B cell (primary cell): ENCODE measurements at regions not wholly inside any gene's neighbourhood (a gene's known extent, or its start where the extent isn't known, plus 50 kb on each side); places are given as distances from the start of the nearest gene placed in this dataset.

Source experiments
- ATAC-seq: fragments of 200-7000 bp; cut with Tn5 transposase; one replicate; pipeline ENCODE4 v1.10.0; 2021; ENCODE audit warnings: low read depth, mild to moderate bottlenecking, moderate number of reproducible peaks, moderate library complexity
- CTCF ChIA-PET: fragments of 350-600 bp; sonication (Branson Sonifier 250); formaldehyde crosslinking; loops from one replicate; lab custom pipeline; 2021; ENCODE audit warnings: antibody characterized with exemption, inconsistent platforms; lab: Charles Lee
- POLR2A ChIA-PET: fragments of 350-600 bp; sonication (Branson Sonifier 250); formaldehyde crosslinking; loops from one replicate; lab custom pipeline; 2021; ENCODE audit warnings: antibody characterized with exemption; lab: Charles Lee
- DNase-seq: peaks from one replicate; pipeline ENCODE4 v3.0.0; 2013
- H2AFZ ChIP-seq: 2 replicates; pipeline ENCODE4 v1.6.1; 2012; ENCODE audit warnings: mild to moderate bottlenecking, low read depth, low read length; ENCODE audit not compliant: insufficient read depth, poor library complexity, severe bottlenecking
- H3K27ac ChIP-seq, 2 donors: 1 replicate in 1 of 2; 2 replicates in 1 of 2; pipeline ENCODE4 v1.5.1; 2012 to 2013; ENCODE audit warnings: low read length in 2 of 2, mild to moderate bottlenecking in 2 of 2, moderate library complexity in 1 of 2
- H3K27me3 ChIP-seq, 4 experiments: fragments of 200-600 bp in 1 of 4; sonication (generic) in 1 of 4; replicated peaks in 1 of 4; 1 replicate in 2 of 4; 2 replicates in 2 of 4; pipeline versions ENCODE4 v1.6.1 to v1.7.0; 2013 to 2016; ENCODE audit warnings: low read length in 3 of 4, mild to moderate bottlenecking in 2 of 4, mixed read lengths in 1 of 4, moderate library complexity in 1 of 4; ENCODE audit not compliant: insufficient read depth in 4 of 4, control insufficient read depth in 3 of 4; ENCODE audit errors: control extremely low read depth in 1 of 4
- H3K36me3 ChIP-seq, 2 experiments: replicated peaks in 1 of 2; 1 replicate in 1 of 2; 2 replicates in 1 of 2; pipeline versions ENCODE4 v1.6.1 to v1.7.1; 2013; ENCODE audit warnings: low read length in 1 of 2; ENCODE audit not compliant: insufficient read depth in 2 of 2, control insufficient read depth in 1 of 2; ENCODE audit errors: control extremely low read depth in 1 of 2, extremely low read depth in 1 of 2
- H3K4me1 ChIP-seq, 2 donors: fragments of 200-600 bp in 1 of 2; sonication (generic) in 1 of 2; 1 replicate in 1 of 2; 2 replicates in 1 of 2; pipeline versions ENCODE4 v1.5.1 to v1.6.1; 2013 to 2017; ENCODE audit warnings: low read length in 2 of 2; ENCODE audit not compliant: control insufficient read depth in 2 of 2, insufficient read depth in 2 of 2
- H3K4me2 ChIP-seq: replicated peaks from 2 replicates; pipeline ENCODE3; 2012; ENCODE audit warnings: mild to moderate bottlenecking, low read depth, low read length; ENCODE audit not compliant: poor library complexity, severe bottlenecking
- H3K4me3 ChIP-seq, 5 experiments: fragments of 200-600 bp in 1 of 5; sonication (generic) in 1 of 5; 1 replicate in 3 of 5; 2 replicates in 2 of 5; pipeline versions ENCODE4 v1.5.1 to v1.7.0; 2011 to 2016; ENCODE audit warnings: low read length in 4 of 5, mild to moderate bottlenecking in 4 of 5, low read depth in 2 of 5, control low read depth in 1 of 5, moderate library complexity in 1 of 5; ENCODE audit not compliant: insufficient read depth in 1 of 5; ENCODE audit errors: control extremely low read depth in 1 of 5, extremely low read depth in 1 of 5
- H3K79me2 ChIP-seq: fragments of 200-600 bp; sonication (generic); one replicate; pipeline ENCODE4 v1.6.0; 2016; ENCODE audit warnings: low read length; ENCODE audit not compliant: control insufficient read depth, insufficient read depth
- H3K9ac ChIP-seq: fragments of 200-600 bp; sonication (generic); 2 replicates; pipeline ENCODE4 v1.6.1; 2017; ENCODE audit warnings: mild to moderate bottlenecking, low read length, moderate library complexity
- H3K9me3 ChIP-seq, 3 donors: one replicate each; pipeline versions ENCODE4 v1.6.1 to v1.7.1; 2013; ENCODE audit warnings: low read length in 2 of 3; ENCODE audit not compliant: control insufficient read depth in 2 of 3, insufficient read depth in 1 of 3; ENCODE audit errors: control extremely low read depth in 1 of 3
- H4K20me1 ChIP-seq: 2 replicates; pipeline ENCODE4 v1.6.0; 2012; ENCODE audit warnings: mild to moderate bottlenecking, low read length; ENCODE audit not compliant: insufficient read depth, control insufficient read depth, poor library complexity, severe bottlenecking
- H3K27ac Mint-ChIP-seq: one replicate; pipeline ENCODE4 v1.8.0; 2021; ENCODE audit warnings: mixed read lengths
- H3K27me3 Mint-ChIP-seq: one replicate; pipeline ENCODE4 v1.8.0; 2021; ENCODE audit warnings: mixed read lengths
- H3K4me1 Mint-ChIP-seq: one replicate; pipeline ENCODE4 v1.8.0; 2021; ENCODE audit warnings: mixed read lengths
- H3K4me3 Mint-ChIP-seq: one replicate; pipeline ENCODE4 v1.8.0; 2021; ENCODE audit warnings: mixed read lengths
- H3K9me3 Mint-ChIP-seq: one replicate; pipeline ENCODE4 v1.8.0; 2022; ENCODE audit warnings: mixed read lengths; ENCODE audit not compliant: insufficient read depth
- CTCF ChIP-seq: fragments of 200-600 bp; IDR thresholded peaks from one replicate; pipeline ENCODE4 v1.8.0; 2022; ENCODE audit warnings: antibody characterized with exemption, mild to moderate bottlenecking
- EZH2 ChIP-seq: IDR thresholded peaks from 2 replicates; pipeline ENCODE4 v1.6.1; 2012; ENCODE audit warnings: borderline replicate concordance, low read depth, mild to moderate bottlenecking, moderate library complexity, low read length; ENCODE audit not compliant: insufficient read depth, poor library complexity, severe bottlenecking
- WGBS: methylation state at CpG from one replicate; pipeline ENCODE4 v1.1.5; 2013; ENCODE audit warnings: missing lambda C conversion rate; ENCODE audit not compliant: insufficient coverage; 5-methylcytosine and 5-hydroxymethylcytosine counted together
- intact Hi-C: fragments of 100-400 bp; cut with micrococcal nuclease; formaldehyde crosslinking; loops from one replicate; pipeline ENCODE4 v1.10.0; 2022

DNA sequence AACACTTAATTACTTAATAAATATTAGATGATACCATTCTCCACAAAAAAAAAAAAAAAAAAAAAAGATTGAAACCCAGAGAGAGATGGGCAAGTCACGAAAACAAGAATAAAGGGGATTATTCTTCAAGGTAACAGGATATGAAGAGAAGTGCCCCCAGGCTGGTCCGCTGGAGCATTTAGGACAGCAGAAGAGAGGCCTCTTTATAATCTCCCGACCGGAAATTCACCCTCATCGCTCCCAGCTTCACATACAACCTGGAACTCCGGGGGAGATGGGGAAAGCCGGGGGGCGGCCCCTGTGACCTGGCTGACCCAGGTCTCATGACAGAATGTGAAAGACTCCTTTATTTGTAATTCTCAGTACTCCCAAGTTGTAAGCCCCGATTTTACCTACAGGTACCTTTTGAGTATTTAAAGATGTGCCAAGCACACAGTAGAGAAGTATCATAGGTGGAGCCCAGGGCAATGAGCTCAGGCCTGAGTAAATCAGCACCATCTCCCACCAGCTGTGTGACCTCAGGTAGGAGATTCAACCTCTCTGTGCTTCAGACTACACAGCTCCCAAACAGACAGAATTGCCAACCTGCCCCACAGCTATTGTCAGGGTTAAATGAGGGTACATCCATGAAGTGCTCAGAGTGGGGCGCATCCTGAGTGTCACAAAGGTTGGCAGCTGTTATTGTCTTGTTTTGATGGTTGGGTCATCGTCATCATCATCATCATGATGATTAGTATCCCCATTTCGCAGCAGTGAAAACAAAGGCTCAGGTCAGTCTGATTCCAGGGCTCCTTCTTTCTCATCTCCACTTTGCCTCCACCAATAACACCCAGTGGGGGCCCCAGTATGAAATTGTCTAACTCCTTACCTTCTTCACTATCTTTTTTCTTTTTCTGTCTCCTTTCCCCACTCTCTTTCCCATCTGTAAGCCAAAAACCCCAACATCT lies 148.4 kb downstream of the PSMG1 start:
- H3K9me3 ChIP-seq = no peaks in the 10 kb centered on the region
- Mint-ChIP-seq H3K27ac (no peak overlapping the region), H3K4me1 (no peaks in the 10 kb centered on the region), H3K9me3 (no peaks in the 10 kb centered on the region), H3K4me3 (no peak overlapping the region), H3K27me3 (peaks cover 24% of the 10 kb centered on the region)
- intact Hi-C loops = no loop called here
- no peaks in the 10 kb centered on the region for H3K4me1 ChIP-seq
- no peak overlapping the region for H3K9ac ChIP-seq
- ChIA-PET POLR2A (no interaction called here), CTCF (no interaction called here)
- H3K4me3 ChIP-seq = no peak overlapping the region
- no peaks in the 10 kb centered on the region for H3K79me2 ChIP-seq
- no peak overlapping the region for H3K27ac ChIP-seq
- DNase-seq (no peak), ATAC-seq (no peak)
- H4K20me1 ChIP-seq = no peaks in the 10 kb centered on the region
- no peaks in the 10 kb centered on the region for H3K36me3 ChIP-seq
- H2AFZ ChIP-seq = no peak overlapping the region
- no peak overlapping the region for H3K4me2 ChIP-seq
- H3K27me3 ChIP-seq = peaks cover 0 to 10% (median 0%) of the 10 kb centered on the region in 4 experiments
- WGBS = 100% methylated on average over 3 of the region's 12 CpGs
- TF ChIP-seq CTCF (no peak), EZH2 (no peak)

DNA sequence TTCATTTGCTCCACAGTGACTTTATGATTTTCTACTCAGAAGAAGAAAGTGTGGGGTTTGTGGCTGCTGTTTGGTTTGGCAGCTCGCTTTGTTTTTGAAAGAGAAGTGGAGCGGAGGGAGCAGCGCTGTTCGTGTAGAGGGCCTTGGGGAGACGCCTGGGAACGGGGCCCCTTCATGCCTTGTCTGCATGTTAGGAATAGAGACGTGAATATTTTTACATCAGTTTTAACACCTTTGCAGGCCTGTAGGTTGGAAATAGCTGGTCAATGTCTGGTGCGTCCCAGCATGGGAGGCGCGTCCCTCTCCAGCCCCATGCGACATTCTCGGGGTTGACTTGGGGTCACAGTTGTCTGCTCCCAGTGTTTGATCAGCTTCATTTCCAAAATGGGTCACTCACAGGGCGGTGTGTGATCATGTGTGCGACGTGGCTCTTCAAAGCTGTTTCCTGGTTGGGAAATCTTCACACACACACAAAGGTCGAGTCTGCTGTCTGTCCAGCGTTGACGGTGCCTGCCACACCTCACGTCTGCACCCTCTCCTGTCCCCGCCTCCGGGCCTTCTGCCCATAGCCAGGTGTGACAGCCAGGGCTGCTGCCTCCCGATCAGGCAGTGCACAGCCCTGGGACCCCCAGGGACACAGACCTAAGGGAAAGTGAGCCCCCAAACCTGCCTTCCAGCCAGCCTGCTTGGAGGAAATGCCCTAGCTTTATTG lies 149.2 kb downstream of the PSMG1 start:
- H3K27ac ChIP-seq = no peak overlapping the region
- no peak for DNase-seq
- TF ChIP-seq CTCF = no peak
- no peak for TF ChIP-seq EZH2
- H3K4me2 ChIP-seq = no peak overlapping the region
- H3K27me3 ChIP-seq = peaks cover 0 to 10% (median 0%) of the 10 kb centered on the region in 4 experiments
- no peak for ATAC-seq
- intact Hi-C loops = no loop called here
- no peak overlapping the region for H3K4me3 ChIP-seq
- peaks cover 22% of the 10 kb centered on the region for H3K27me3 Mint-ChIP-seq
- H3K4me3 Mint-ChIP-seq = no peak overlapping the region
- ChIA-PET CTCF (no interaction called here), POLR2A (no interaction called here)
- no peak overlapping the region for H3K27ac Mint-ChIP-seq
- H3K4me1 ChIP-seq = no peaks in the 10 kb centered on the region
- no peaks in the 10 kb centered on the region for H3K9me3 Mint-ChIP-seq
- H3K79me2 ChIP-seq = no peaks in the 10 kb centered on the region
- H4K20me1 ChIP-seq = no peaks in the 10 kb centered on the region
- H3K9me3 ChIP-seq = no peaks in the 10 kb centered on the region
- 78% methylated on average over 10 of the region's 22 CpGs for WGBS
- H3K4me1 Mint-ChIP-seq = no peaks in the 10 kb centered on the region
- no peak overlapping the region for H2AFZ ChIP-seq
- no peaks in the 10 kb centered on the region for H3K36me3 ChIP-seq
- H3K9ac ChIP-seq = no peak overlapping the region
